Right ventricle myocardium inferior (tissue), 1 donor: ENCODE measurements at regions not wholly inside any gene's neighbourhood (a gene's known extent, or its start where the extent isn't known, plus 50 kb on each side); places are given as distances from the start of the nearest gene placed in this dataset.
A peak's percentile ranks its signal among the peaks of the same experiment; 100 is the strongest.

Experiments
- ATAC-seq: fragments of 200-7000 bp; cut with Tn5 transposase; one replicate; pipeline ENCODE4 v1.9.1; 2020; ENCODE audit warnings: mild to moderate bottlenecking, moderate library complexity
- DNase-seq: peaks from one replicate; pipeline ENCODE4 v3.0.0; 2021; ENCODE audit errors: missing footprints
- intact Hi-C: fragments of 100-400 bp; cut with DNase I; formaldehyde crosslinking; loops from one replicate; pipeline ENCODE4 v1.11.0; 2022
- donor health status: DM: no; HTN: yes; CAD: no; lungs with severe emphysema.

- ATAC-seq: no peak
- intact Hi-C loops: no loop called here
- no peak for DNase-seq
These were observed 369.3 kb upstream of the ADARB2 start for GRCh38 chr10:2106641-2107040.

GRCh38 chr10:2099321-2099720 is 362.0 kb upstream of the ADARB2 start:
- no peak for ATAC-seq
- no peak for DNase-seq
- intact Hi-C loops: no loop called here

DNA sequence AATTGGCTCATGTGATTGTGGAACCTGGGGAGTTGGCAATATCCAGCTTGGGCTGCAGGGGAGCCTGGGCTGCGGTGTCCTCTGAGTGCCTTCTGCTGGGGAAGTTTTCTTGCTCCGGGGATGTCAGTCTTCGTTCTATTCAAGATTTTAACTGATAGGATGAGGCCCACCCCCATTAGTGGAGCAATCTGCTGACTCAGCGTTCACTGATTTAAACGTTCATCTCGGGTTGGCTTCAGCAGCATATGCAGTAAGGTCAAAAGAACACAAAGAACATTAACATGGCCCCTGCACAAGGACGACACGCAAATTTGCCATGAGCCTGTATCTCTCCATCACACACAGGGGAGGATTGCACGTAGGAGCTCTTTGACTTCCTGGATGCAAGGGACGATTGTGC is 360.6 kb upstream of the ADARB2 start:
- intact Hi-C loops: no loop called here
- DNase-seq (no peak), ATAC-seq (no peak)

DNA sequence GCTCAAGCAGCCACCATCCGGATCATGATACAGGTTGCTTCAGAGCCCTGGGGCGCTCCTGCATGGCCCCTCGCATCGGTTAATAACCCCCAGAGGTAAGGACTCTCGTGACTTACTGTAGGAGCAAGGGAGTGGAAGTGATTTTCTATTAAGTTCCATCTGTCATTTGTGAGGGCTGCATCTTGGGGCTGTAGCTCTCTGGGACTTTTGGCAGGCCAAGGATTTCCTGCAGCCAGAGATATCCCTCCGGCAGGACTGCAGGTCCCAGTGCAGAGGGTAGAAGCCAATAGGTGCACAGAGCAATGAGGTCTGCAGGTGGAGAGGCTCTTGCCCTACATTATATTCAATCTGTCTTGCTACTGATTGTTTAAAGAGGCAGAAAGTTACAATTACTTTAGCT is 356.8 kb upstream of the ADARB2 start:
- intact Hi-C loops: no loop called here
- ATAC-seq: no peak
- no peak for DNase-seq

GRCh38 chr10:2083591-2083990 is 346.3 kb upstream of the ADARB2 start:
- intact Hi-C loops: no loop called here
- no peak for DNase-seq
- ATAC-seq: no peak

- peak; percentile 95 for ATAC-seq
These were observed 344.2 kb upstream of the ADARB2 start for GRCh38 chr10:2081501-2081900.

DNA sequence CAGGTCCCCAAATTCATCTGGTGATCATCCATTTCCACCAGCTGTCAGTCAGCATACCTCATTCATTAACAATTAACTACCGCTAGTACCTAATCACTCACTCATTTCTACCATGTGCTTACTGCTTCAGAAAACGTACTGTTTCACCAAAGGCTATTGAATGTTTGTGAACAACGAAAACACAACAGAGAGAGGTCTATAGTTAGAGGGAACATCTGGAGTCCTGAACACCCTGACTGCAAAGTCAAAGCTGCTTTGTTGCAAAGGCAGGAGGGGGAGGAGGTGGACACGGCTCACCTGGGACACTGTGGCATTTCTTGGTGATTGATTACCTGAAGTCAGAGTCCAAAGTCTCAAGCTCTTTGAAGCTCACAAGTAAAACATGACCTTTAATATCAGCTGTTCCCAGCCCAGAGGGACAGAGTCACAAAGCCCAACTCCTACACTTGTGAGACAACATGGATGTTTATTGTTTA is 342.3 kb upstream of the ADARB2 start:
- DNase-seq (no peak), ATAC-seq (no peak)
- intact Hi-C loops: no loop called here

More at GRCh38 chr10:2081501-2081900, 344.2 kb upstream of the ADARB2 start:
- no peak for DNase-seq
- intact Hi-C loops: no loop called here

DNA sequence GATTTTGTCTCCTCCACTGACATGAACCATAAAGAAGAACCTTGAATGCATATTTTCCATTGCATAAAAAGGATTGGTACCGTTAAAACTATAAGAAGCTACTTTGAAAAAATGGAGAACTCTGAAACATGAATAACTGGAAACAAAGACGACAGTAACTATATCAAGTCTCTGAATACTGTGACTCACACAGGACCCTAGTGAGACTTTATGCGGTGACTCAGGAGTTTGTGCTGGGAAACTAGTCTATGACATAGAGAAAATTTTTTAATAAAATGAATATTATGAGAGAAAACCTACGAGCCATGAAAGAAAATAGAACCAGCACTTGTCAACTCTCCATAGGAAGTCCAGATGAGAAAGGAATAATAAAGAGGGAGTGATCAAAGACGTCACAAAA is 339.9 kb upstream of the ADARB2 start:
- intact Hi-C loops: no loop called here
- no peak for ATAC-seq
- DNase-seq: no peak

GRCh38 chr10:2076528-2076927 is 339.2 kb upstream of the ADARB2 start:
- intact Hi-C loops: no loop called here
- ATAC-seq (no peak), DNase-seq (no peak)

DNA sequence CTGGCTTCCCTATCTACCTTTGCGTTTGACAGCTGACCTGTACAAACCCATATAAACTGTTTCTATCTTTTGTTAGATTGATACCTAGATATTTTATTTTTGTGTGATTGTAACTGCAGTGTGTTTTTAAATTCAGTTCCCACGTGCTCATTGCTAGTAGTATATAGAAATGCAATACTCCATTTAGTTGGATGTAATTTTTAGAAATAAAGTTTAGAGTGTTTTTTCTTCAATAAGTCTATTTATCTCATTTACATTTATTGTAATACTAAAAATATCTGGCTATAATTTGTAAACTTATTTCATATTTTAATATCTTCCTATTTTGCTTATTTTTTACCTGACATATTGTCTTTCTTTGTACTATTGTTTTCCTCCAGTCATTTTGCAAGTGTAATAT is 329.7 kb upstream of the ADARB2 start:
- no peak for DNase-seq
- intact Hi-C loops: no loop called here
- no peak for ATAC-seq

DNA sequence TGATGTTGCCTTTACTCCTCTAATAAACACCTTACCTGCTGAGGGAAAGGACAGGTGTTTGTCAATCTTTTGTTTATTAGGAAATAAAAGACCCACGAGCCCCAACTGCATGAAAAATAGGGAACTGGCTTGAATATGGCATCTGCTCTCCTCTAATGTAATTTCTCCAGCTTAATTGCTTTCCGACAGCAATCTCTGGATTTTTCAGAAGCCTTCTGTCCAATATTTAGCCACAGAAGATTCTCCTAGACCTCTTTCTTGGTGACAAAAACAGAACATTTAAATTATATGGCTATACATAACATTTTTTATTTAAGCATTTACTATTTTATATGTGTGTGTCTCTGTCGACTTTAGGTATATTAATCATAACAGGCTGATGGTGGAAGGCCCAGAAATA is 317.4 kb upstream of the ADARB2 start:
- intact Hi-C loops: no loop called here
- ATAC-seq (no peak), DNase-seq (no peak)

GRCh38 chr10:2053805-2054204 is 316.5 kb upstream of the ADARB2 start:
- DNase-seq: no peak
- intact Hi-C loops: no loop called here

DNA sequence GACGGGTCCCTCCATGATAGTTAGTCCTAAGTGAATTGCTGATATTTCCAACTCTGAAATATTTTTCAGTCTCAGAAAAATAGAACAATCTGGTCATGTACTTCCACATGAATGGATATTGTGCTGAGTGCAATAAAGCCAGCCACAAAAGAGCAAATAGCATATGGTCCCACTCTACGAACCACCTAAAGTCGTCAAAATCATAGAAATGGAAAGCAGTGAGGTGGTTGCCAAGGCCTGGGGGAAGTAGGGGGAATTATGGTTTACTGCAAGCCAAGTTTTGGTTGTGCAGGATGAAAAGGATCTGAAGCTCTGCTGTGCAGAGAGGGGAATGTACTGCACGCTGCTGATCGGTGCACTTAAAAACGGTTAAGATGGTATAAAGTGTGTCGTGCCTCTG is 313.8 kb upstream of the ADARB2 start:
- ATAC-seq: no peak
- intact Hi-C loops: no loop called here
- DNase-seq: no peak

More at GRCh38 chr10:2053805-2054204, 316.5 kb upstream of the ADARB2 start:
- ATAC-seq: no peak

DNA sequence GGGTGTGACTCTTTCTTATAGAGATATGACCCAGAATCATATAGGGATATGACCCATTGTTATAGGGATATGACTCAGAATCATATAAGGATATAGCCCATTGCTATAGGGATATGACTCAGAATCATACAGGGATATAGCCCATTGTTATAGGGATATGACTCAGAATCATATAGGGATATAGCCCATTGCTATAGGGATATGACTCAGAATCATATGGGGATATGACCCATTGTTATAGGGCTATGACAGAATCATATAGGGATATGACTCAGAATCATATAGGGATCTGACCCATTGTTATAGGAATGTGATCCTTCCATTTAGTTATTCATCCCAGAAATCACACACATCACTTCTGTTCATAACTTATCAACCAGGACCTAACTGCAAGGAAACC is 312.2 kb upstream of the ADARB2 start:
- ATAC-seq: no peak
- intact Hi-C loops: no loop called here
- DNase-seq: no peak

GRCh38 chr10:2048337-2048973 is 311.1 kb upstream of the ADARB2 start:
- ATAC-seq: no peak
- intact Hi-C loops: no loop called here
- DNase-seq: no peak

DNA sequence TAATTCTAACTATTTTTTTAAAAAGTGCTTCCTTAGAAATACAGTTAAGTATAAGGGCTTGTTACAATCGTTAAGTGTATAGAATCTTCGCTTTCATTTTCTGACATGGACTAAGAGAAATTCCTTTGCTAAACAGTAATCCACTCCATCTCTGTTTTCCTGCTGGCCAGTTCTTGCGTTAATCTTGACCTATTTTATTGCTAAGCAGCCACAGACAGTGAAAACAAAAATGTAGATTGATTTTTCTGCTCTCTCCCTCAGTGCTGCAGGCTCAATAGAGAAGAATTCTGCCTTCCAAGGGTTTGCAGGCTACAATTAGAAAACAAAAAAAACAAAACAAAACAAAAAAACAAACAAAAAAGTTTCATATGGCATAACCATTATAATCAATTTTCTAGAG is 310.4 kb upstream of the ADARB2 start:
- no peak for ATAC-seq
- intact Hi-C loops: no loop called here
- DNase-seq: no peak

DNA sequence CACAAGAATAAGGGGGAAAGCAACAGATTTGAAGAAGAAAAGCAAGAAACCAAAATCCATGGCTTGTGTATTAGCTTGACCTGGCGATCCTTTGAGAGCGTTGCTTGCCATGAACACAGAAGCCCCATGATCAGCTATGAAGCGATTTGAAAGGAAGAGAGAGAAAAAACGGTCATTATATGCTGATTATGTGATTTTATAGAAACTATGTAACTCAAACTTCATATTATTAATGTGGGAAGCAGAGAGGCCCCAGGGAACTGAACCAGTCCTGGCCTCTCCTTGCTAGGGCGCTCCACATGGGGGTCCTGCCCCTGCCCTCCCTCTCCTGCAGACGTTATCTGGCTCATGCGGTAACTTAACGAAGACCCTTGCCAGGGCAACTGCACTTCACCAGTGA is 306.1 kb upstream of the ADARB2 start:
- ATAC-seq (no peak), DNase-seq (no peak)
- intact Hi-C loops: no loop called here

DNA sequence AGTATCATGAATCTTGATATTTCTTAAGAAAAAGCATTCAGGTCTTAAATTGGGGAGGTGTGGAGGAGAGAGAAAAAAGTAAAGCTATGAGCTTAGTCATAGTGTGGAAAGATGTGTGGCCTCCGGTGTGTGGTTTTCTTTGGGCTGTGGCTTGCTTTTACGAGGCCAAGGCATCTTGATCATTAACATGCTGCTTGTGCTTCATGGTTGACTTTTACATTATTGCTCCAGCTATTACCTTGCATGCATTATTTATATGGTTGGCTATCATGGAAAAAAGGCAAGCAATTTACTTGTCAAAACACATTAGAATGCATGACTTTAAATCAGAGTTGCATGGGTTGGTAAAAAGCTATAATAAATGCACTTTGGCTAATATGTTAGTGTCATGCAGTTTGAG is 300.7 kb upstream of the ADARB2 start:
- intact Hi-C loops: no loop called here
- DNase-seq (no peak), ATAC-seq (no peak)

DNA sequence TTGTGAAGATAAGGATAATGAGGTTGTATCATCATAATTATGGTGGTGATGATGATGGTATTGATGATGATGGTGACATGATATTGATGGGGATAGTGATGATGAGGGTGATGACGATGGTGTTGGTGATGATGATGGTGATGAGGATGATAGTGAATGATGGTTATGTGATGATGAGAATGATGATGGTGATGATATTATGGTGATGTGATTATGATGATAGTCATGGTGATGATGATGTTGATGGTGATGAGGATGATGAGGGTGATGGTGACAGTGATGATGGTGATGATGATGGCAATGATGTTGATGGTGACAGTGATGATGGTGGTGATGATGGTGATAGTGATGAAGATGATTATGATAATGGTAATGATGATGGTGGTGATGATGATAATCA is 299.9 kb upstream of the ADARB2 start:
- intact Hi-C loops: no loop called here
- no peak for DNase-seq
- ATAC-seq: no peak

DNA sequence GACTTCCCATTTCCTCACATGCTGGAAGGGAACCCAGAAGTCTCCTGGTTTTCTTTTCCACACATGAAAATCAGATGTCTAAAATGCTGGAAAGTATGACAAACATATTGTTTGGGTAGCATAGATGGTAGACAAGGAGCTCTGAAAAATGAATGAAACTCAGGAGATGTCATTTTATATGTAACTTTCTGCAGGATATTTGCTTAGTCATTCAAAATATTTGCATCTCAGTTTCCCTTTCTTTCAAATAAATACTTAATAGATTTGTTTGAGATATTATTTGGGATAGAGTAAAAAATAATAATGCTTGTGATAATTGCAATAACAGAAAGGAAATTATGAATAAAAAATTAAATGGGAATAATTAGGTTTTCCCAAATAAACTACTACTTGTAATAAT is 298.9 kb upstream of the ADARB2 start:
- ATAC-seq (no peak), DNase-seq (no peak)
- intact Hi-C loops: no loop called here

GRCh38 chr10:2030046-2030445 is 292.7 kb upstream of the ADARB2 start:
- DNase-seq: no peak
- intact Hi-C loops: no loop called here
- ATAC-seq: no peak
